NCI-H2107 treated with DMSO at 0.1 percent for 48 hours (cell line): ENCODE measurements at regions not wholly inside any gene's neighbourhood (a gene's known extent, or its start where the extent isn't known, plus 50 kb on each side); places are given as distances from the start of the nearest gene placed in this dataset.

Experiments
- DNase-seq: peaks from one replicate; lab custom pipeline; 2025; ENCODE audit not compliant: unreplicated experiment; lab: John Stamatoyannopoulos, UW

GRCh38 chr7:42624471-42624870 lies 287.4 kb downstream of the C7orf25 start:
- DNase-seq: no peak

DNA sequence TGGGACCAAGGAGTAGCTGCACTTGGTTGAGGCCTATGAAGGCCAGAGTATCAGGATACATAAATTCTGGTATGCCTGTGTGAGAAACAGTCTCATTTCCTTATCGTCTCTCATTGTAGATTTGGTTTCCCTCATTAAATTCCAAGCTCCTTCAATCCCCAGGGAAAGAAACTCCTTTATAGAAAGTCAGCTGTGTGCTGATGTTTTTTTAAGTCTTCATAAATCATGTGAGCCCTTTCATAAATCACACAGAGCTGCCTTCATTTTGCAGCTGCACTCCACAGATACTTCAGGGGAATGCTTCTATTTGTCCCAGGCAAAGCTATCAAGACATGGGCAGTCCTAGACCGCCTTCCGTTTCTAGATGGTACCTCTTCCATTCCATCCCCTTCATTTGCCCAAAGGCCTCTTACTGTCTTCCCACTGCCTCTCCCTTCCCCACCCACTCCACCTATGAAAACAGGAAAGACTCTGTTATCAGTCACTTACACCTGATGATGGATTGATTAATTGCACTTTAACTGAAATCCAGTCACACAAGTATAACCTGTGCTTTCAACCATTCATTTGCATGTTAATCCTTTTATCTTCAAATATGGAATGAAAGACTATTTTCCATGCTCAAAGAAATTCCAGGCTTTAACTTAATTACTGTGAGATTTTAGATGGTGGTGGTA lies 290.2 kb downstream of the C7orf25 start:
- no peak for DNase-seq

DNA sequence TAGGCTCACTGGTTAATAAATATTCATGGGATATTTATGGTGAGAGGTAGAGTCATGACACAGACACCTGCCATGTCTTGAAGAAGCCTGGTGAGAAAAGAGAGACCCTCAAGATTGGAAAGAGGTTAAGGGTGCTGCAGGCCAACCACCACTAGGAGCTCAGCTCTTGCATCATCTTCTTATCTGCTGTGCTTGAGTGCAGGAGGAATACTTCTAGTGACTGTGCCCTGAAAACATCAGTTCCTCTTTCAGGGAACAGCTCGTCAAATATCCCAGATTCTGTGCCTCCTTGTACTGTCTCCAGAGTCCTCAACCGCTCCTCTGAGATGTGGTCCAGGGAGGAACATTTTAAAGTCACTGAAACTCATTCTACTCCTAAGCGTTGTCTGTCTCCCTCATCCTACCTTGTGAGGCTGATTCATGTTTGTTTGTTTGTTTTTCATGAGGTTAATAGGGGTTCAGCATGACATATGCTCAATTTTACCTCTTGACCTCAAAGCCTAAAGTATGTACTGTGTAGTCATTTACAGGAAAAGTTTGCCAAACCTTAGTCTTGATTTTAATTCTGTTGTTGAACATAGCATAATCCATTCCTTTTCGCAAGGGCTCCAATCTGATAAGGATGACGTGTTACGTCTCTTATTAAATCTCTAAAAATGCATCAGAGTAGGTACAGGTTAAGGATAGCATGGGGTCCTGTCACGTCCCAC lies 293.1 kb downstream of the C7orf25 start:
- DNase-seq: no peak

- DNase-seq: no peak
Observed at GRCh38 chr7:42617806-42618457, 293.9 kb downstream of the C7orf25 start.

DNA sequence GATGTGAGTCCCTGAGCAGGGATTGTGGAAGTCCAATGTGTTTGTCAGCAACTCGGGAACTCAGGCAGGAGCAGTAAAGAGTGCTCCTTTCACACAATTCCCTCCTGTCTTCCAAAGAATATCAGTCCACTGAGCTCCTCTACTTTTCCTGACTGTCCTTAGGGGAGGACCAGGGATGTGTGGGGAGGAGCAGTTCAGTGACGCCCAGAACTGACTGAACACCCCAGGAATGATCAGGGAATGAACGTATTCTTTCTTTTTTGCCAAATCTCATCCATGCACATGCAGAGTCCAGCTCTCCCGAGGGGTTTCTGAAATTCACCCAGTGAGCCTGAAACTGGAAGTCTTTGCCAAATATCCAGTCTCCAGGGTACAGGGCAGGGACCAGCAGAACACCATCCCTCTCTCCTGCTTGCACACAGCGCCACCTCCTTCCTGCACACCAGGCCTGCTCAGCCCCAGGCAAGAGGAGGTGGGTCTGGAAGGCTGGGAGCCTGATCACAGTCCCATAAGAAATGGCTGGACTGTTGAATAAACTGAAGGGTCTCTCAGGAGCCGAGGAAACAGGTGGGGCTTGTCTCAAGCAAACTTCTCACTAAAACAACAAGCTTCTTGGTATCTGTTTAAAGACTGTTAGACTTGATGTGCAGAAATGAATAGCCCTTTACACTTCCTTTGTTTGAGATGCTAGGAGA lies 294.7 kb downstream of the C7orf25 start:
- DNase-seq: no peak

DNA sequence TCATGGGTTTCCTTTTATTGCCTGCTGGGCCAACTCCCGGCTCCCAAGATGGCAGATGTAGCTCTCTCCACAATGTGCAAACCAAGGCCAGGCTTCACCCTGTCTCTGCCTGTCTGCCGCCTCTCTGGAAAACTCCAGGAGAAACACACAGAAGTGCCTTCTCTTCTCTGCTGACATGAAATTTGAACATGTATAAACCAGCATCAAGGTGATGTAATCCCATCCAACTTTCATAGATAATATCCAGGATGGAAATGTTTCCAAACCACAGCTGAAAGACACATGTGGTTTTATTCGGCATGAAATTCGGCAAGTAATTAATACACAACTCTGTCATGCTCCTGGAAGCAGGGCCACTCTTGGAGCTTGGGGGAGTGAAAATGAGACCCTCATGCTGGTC lies 297.2 kb downstream of the C7orf25 start:
- no peak for DNase-seq

- DNase-seq: no peak
Observed at GRCh38 chr7:42611961-42612360, 299.9 kb downstream of the C7orf25 start.

- DNase-seq: no peak
Observed at GRCh38 chr7:42611289-42611928, 300.5 kb downstream of the C7orf25 start.

DNA sequence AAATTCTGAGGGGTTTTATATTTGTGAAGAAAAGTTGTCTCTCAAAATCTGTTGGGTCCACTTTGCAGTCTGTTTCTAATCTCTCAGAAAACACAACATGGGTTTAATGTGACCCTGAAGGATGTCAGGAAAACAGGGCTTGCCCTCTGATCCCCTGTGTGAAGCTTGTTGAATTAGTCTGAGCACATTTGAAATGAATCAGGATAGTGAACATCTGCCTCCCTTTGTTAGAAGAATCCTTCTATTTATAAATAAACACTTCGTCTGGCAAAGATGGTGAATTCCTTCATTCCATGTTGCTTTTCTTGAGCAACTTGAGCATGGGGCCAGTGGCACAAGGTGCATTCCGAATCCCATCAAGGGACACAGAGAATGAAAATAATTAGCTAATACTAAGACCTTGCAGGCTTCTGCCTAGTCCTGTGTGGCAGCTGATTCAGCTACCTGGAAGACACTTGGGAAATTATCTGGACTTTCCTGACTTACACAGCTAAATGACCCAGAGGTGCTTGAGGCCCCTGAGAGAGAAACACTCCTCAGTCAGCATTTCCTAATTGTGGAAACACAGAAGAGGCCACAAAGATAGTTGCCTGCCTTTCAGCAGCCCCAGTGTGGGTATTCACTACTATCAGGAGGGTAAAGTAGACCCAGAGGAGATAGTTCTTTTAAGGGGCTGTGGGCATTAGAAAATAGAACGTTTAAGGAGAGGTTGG lies 305.5 kb downstream of the C7orf25 start:
- DNase-seq: no peak

GRCh38 chr7:42605406-42606192 lies 306.3 kb downstream of the C7orf25 start:
- no peak for DNase-seq

GRCh38 chr7:42603496-42603895 lies 308.4 kb downstream of the C7orf25 start:
- no peak for DNase-seq

DNA sequence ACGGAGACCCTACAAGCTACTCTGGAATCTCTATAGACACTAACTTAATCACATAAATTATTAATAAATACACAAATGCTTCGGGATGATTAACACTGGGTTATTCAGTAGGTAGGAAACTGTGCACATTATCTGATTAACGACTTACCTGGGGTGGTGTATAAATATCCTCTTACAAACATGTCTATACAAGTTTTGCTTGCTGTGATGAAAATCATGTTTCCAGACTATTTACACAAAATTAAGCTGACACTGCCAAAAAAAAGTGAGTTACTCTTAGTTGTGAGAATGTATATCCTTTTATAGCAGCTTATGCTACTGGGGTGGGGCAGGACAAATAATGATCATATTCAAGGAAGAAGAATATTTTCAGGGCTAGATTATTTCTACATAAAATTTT lies 314.6 kb downstream of the C7orf25 start:
- DNase-seq: no peak

DNA sequence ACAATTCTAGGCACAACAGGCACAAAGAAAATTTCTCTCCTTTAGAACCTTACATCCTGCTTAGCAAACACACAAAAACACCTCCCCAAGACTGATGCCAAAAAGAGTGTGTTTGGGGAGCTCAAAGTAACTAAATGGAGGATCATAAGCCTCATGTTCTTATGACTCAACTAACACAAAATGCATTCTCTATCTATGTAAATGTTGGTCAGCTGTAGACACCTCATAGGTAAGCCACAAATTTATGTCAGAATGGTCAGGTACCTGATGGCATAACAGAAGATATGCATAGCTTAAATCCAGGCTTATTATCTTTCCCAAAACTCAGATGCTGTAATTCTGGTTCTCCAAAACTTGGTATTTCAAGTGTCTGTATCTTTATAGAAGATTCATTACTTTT lies 315.1 kb downstream of the C7orf25 start:
- DNase-seq: no peak

DNA sequence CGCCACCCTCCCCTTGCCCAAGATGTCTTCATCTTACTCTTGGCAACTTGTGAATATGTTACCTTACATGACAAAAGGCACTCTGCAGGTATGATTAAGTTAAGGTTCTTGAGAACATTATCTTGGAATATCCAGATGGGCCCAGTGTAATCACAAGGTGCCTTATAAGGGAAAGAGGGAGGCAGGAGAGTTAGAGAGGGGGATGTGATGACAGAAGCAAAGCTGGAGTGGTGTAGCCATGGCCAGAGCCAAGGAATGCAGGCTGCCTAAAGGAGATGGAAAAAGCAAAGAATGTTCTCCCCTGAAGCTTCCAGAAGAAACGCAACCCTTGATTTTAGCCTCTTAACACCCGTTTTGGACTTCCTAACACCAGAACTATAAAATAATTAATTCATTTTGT lies 318.0 kb downstream of the C7orf25 start:
- no peak for DNase-seq

DNA sequence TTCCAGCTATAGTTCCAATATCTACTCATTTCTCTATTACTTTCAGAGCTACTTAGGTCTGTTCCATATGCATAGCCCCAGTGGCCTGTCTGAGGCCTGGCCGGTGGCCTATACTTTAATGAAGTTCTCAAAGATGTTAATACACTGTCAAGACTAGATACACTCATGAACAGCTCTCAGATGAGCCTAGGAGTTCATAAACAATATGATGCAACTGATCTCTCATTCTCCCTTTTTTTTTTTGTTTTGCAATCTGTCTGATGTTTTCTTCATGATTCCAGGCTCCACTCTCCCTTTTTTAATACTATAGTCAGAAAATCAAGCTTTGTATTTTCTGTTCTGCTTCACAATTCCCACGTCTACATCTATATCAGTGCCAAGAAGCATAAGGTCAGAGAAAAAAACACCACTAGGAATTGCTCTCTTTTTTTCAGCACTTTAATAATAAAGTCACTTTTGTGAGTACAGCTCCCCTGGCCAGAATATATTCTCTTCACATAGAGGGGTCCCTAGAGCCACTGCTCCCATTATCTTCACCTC lies 321.0 kb downstream of the C7orf25 start:
- no peak for DNase-seq

DNA sequence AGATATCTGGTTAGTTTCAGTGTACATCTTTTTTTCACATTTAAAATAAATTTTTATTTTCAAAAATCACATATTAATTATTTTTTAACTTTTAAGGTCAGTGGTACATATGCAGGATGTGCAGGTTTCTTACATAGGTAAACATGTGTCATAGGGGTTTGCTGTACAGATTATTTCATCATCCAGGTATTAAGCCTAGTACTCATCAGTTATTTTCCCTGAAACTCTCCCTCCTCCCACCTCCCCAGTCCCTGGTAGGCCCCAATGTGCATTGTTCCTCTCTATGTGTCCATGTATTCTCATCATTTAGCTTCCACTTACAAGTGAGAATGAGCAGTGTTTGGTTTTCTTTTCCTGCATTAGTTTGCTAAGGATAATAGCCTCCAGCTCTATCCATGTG lies 323.0 kb downstream of the C7orf25 start:
- DNase-seq: no peak

- no peak for DNase-seq
Observed at GRCh38 chr7:42587806-42588205, 324.1 kb downstream of the C7orf25 start.

DNA sequence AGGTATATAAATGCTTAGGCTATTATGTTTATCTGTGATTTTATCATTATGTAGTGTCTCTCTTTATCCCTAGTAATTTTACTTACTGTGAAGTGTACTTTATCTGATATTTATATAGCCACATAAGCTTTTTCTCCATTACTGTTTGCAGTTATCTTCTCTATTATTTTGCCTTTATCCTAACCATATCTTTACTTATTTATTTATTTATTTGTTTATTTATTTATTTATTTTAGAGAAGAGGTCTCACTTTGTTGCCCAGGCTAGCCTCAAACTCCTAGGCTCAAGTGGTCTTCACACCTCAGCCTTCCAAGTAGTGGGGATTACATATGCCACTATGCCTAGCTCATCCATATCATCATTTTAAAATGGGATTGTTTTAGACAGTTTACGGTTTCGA lies 331.8 kb downstream of the C7orf25 start:
- DNase-seq: no peak

DNA sequence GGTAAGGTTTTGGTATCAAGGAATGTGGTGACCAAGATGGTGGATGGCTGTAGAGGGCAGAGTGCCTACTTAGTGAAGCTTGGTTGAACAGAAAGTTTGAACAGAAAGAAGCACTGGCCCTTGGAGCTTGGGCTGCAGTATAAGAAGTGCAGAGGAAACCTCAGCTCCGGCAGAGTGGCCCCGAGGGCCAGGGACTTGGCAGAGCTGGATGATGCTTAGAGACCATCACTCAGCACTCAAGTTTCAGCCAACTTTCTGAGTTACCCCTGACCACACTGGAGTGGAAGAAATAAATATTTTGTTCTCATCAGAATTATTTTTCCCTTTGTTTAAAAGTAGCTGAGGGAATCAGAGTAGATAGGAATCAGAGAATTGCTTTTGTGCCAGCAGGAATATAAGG lies 336.7 kb downstream of the C7orf25 start:
- no peak for DNase-seq

DNA sequence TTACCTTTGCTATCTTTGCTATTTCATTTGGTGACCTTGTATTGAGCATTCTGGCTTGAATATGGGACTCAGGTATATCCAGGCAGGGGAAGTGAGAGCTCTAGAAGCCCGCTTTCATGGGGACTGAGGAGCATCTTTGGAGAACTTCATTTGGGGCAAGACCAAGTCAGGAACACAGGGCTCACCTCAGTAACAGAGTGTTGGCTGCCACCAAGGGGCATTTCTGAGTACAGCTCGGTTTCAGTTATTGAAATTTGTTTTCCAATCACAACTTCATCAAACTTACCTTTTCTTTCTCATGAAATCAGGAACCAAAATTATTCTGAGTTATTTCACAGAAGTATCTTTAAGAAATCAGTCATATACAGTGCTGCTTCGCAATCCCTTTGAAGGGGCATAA lies 337.2 kb downstream of the C7orf25 start:
- no peak for DNase-seq
